GM12878 (cell line): ENCODE measurements at regions not wholly inside any gene's neighbourhood (a gene's known extent, or its start where the extent isn't known, plus 50 kb on each side); places are given as distances from the start of the nearest gene placed in this dataset.

ENCODE experiments used
- ATAC-seq: fragments of 200-7000 bp; cut with Tn5 transposase; 3 replicates; pipeline ENCODE4 v1.9.1; 2020; ENCODE audit warnings: mild to moderate bottlenecking, moderate library complexity
- BruUV-seq: library from RNA; stranded (reverse); fragments of 400-500 nt; replicated peaks from 2 replicates; lab custom pipeline; 2021; lab: Mats Ljungman, UMichigan
- CTCF ChIA-PET: fragments of 300-600 bp; sonication (Branson Sonifier 250); formaldehyde crosslinking; extraction: SDS; loops from one replicate; lab custom pipeline; 2021; ENCODE audit warnings: inconsistent platforms; lab: Yijun Ruan, JAX
- POLR2A ChIA-PET: fragments of 350-600 bp; formaldehyde crosslinking; extraction: SDS; loops from one replicate; lab custom pipeline; 2021; ENCODE audit warnings: inconsistent platforms; lab: Charles Lee
- RAD21 ChIA-PET: fragments of 300-600 bp; sonication (Branson Sonifier 250); formaldehyde crosslinking; loops from one replicate; lab custom pipeline; 2023; ENCODE audit warnings: antibody characterized with exemption; ENCODE audit not compliant: unreplicated experiment; lab: Charles Lee
- SMC1A ChIA-PET: fragments of 300-600 bp; sonication (Branson Sonifier 250); formaldehyde crosslinking; loops from one replicate; lab custom pipeline; 2023; ENCODE audit not compliant: unreplicated experiment, uncharacterized antibody; lab: Charles Lee
- DNase-seq: peaks from one replicate; pipeline ENCODE4 v3.0.0-alpha.2; 2011; ENCODE audit warnings: low read depth, low spot score
- FAIRE-seq: peaks from 3 replicates; lab custom pipeline; 2011; peaks lifted over from hg19 to GRCh38; lab: Jason Lieb, UNC
- H2AFZ ChIP-seq: 2 replicates; pipeline ENCODE4 v1.6.0; 2011; ENCODE audit warnings: low read depth, low read length, control low read depth; ENCODE audit not compliant: control insufficient read depth
- H3K27ac ChIP-seq: 2 replicates; pipeline ENCODE4 v1.5.1; 2011; ENCODE audit warnings: control low read depth; ENCODE audit not compliant: control insufficient read depth, insufficient read depth
- H3K27me3 ChIP-seq, 2 experiments: replicated peaks in 1 of 2; 2 replicates each; pipeline versions ENCODE4 v1.6.0 to v1.6.1; 2011; ENCODE audit warnings: low read length in 1 of 2; ENCODE audit not compliant: control insufficient read depth in 2 of 2, insufficient read depth in 2 of 2
- H3K36me3 ChIP-seq, 2 experiments: 2 replicates each; pipeline ENCODE4 v1.5.1; 2011; ENCODE audit warnings: low read length in 1 of 2; ENCODE audit not compliant: control insufficient read depth in 2 of 2, insufficient read depth in 2 of 2
- H3K4me1 ChIP-seq: 2 replicates; pipeline ENCODE4 v1.6.1; 2011; ENCODE audit warnings: mild to moderate bottlenecking, low read length, moderate library complexity, mixed read lengths; ENCODE audit not compliant: control insufficient read depth, insufficient read depth
- H3K4me2 ChIP-seq: 2 replicates; pipeline ENCODE4 v1.6.0; 2011; ENCODE audit warnings: control low read depth; ENCODE audit not compliant: control insufficient read depth, insufficient read depth
- H3K4me3 ChIP-seq: fragments of 200-600 bp; sonication (generic); 2 replicates; pipeline ENCODE4 v1.5.1; 2016
- H3K79me2 ChIP-seq: 2 replicates; pipeline ENCODE4 v1.6.0; 2011; ENCODE audit warnings: low read length; ENCODE audit not compliant: control insufficient read depth, insufficient read depth
- H3K9ac ChIP-seq: 2 replicates; pipeline ENCODE4 v1.8.0; 2011; ENCODE audit warnings: low read length, control low read depth, mixed read lengths; ENCODE audit not compliant: control insufficient read depth, insufficient read depth
- H3K9me3 ChIP-seq: replicated peaks from 3 replicates; pipeline ENCODE4 v1.5.1; 2011; ENCODE audit warnings: mild to moderate bottlenecking, low read length; ENCODE audit not compliant: control insufficient read depth, insufficient read depth
- H4K20me1 ChIP-seq: 2 replicates; pipeline ENCODE4 v1.6.0; 2011; ENCODE audit not compliant: control insufficient read depth, insufficient read depth
- ATF7 ChIP-seq: fragments of 450-650 bp; IDR thresholded peaks from 2 replicates; pipeline ENCODE4 v1.6.1; 2016; ENCODE audit warnings: low read depth, mild to moderate bottlenecking
- BCL3 ChIP-seq: IDR thresholded peaks from 2 replicates; pipeline ENCODE4 v1.6.1; 2011; ENCODE audit warnings: borderline replicate concordance, low read depth, mild to moderate bottlenecking, moderate library complexity, low read length; ENCODE audit not compliant: insufficient read depth, poor library complexity, severe bottlenecking
- BCLAF1 ChIP-seq: fragments of 450-650 bp; IDR thresholded peaks from 2 replicates; pipeline ENCODE4 v1.6.1; 2017; ENCODE audit warnings: antibody characterized with exemption, mild to moderate bottlenecking, moderate library complexity
- HCFC1 ChIP-seq: fragments of 150-350 bp; IDR thresholded peaks from 2 replicates; pipeline ENCODE4 v1.6.1; 2014; ENCODE audit warnings: low read length
- MYC ChIP-seq: IDR thresholded peaks from 2 replicates; pipeline ENCODE4 v1.6.1; 2011; ENCODE audit warnings: mild to moderate bottlenecking, low read length, moderate library complexity, inconsistent platforms; ENCODE audit not compliant: insufficient read depth, insufficient replicate concordance, insufficient read length, severe bottlenecking
- NBN ChIP-seq: fragments of 450-650 bp; IDR thresholded peaks from 2 replicates; pipeline ENCODE4 v1.6.1; 2016
- NFIC ChIP-seq: IDR thresholded peaks from 2 replicates; pipeline ENCODE4 v1.6.1; 2012; ENCODE audit warnings: low read depth, mild to moderate bottlenecking, inconsistent platforms, low read length, moderate library complexity
- NKRF ChIP-seq: fragments of 450-650 bp; conservative IDR thresholded peaks from 2 replicates; pipeline ENCODE4 v1.6.1; 2017; ENCODE audit warnings: mild to moderate bottlenecking, moderate library complexity
- RUNX3 ChIP-seq: IDR thresholded peaks from 2 replicates; pipeline ENCODE4 v1.6.1; 2012; ENCODE audit warnings: low read length, inconsistent platforms
- SMAD5 ChIP-seq: IDR thresholded peaks from 2 replicates; pipeline ENCODE4 v1.6.1; 2016; ENCODE audit warnings: antibody characterized with exemption, low read depth
- SMARCA5 ChIP-seq: fragments of 450-650 bp; IDR thresholded peaks from 2 replicates; pipeline ENCODE4 v1.6.1; 2017; ENCODE audit warnings: mild to moderate bottlenecking
- SREBF1 ChIP-seq: IDR thresholded peaks from 2 replicates; pipeline ENCODE4 v1.6.1; 2012; ENCODE audit warnings: mild to moderate bottlenecking, low read length
- STAT1 ChIP-seq: fragments of 450-650 bp; conservative IDR thresholded peaks from 2 replicates; pipeline ENCODE4 v1.6.1; 2014; ENCODE audit warnings: antibody characterized with exemption, mild to moderate bottlenecking
- YBX1 ChIP-seq: fragments of 450-650 bp; IDR thresholded peaks from 2 replicates; pipeline ENCODE4 v1.6.1; 2016; ENCODE audit warnings: antibody characterized with exemption
- ZBTB33 ChIP-seq: fragments of 450-650 bp; IDR thresholded peaks from 2 replicates; pipeline ENCODE4 v1.6.1; 2017; ENCODE audit warnings: mild to moderate bottlenecking
- ZNF622 ChIP-seq: fragments of 450-650 bp; IDR thresholded peaks from 2 replicates; pipeline ENCODE4 v1.6.1; 2017; ENCODE audit warnings: mild to moderate bottlenecking, inconsistent platforms
- WGBS: methylation state at CpG from one replicate; pipeline ENCODE4 v1.1.6; 2016; ENCODE audit warnings: low lambda C conversion rate; ENCODE audit not compliant: insufficient replicate concordance, insufficient coverage; ENCODE audit errors: missing lambda C conversion rate; 5-methylcytosine and 5-hydroxymethylcytosine counted together
- in situ Hi-C: fragments of 300-500 bp; cut with MboI; formaldehyde crosslinking; loops from 9 replicates; pipeline ENCODE4 v1.14.3; 2018; ENCODE audit warnings: mixed read lengths
- intact Hi-C: fragments of 100-400 bp; cut with micrococcal nuclease; formaldehyde crosslinking; loops from one replicate; pipeline ENCODE4 v1.14.2; 2022; ENCODE audit not compliant: unreplicated experiment

GRCh38 chr4:153039542-153040185 is 103.5 kb downstream of the FHDC1 start (continued):
- TF ChIP-seq ZNF622, result no peak
- no peak for TF ChIP-seq RUNX3

DNA sequence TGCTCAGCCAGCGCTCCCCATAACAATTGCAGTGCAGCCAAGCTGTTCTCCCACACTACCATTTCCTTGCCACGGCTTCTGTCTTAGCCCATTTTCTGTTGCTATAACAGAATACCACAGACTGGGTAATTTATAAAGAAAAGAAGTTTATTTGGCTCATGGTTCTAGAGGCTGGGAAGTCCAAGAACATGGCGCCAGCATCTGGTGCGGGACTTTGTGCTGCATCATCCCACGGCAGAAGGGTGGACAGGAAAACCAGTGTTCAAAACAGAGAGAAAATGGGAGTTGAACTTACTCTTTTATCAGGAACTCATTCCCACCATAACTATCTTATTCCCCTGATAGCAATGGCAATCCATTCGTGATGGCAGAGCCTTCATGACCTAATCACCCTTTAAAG is 104.6 kb downstream of the FHDC1 start:
- H3K4me1 ChIP-seq, result 0 out of 2 replicates have a peak, but pooled peaks cover 3% of the 10 kb centered on the region
- RAD21 ChIA-PET, result no interaction called here
- H3K9ac ChIP-seq, result no peak overlapping the region
- POLR2A ChIA-PET, result no interaction called here
- CTCF ChIA-PET, result no interaction called here
- WGBS, result 38% methylated on average over 6 of the region's 6 CpGs
- no peak for DNase-seq
- in situ Hi-C loops (no loop called here), intact Hi-C loops (no loop called here)
- no peak overlapping the region for H2AFZ ChIP-seq
- no peaks in the 10 kb centered on the region for H3K79me2 ChIP-seq
- peaks cover 0 to 4% of the 10 kb centered on the region in 2 experiments; a peak in 2 of 4 replicates for H3K27me3 ChIP-seq
- no peak overlapping the region for H3K27ac ChIP-seq
- FAIRE-seq, result no peak
- no peak overlapping the region for H3K4me2 ChIP-seq
- no TSS peak for BruUV-seq
- no peak for ATAC-seq
- SMC1A ChIA-PET, result no interaction called here
- peaks cover 2% of the 10 kb centered on the region; the same call in 1 of the 3 replicates for H3K9me3 ChIP-seq
- no peaks in the 10 kb centered on the region for H4K20me1 ChIP-seq
- H3K36me3 ChIP-seq, result no peaks in the 10 kb centered on the region
- H3K4me3 ChIP-seq, result no peak overlapping the region
- TF ChIP-seq SMAD5, result no peak
- no peak for TF ChIP-seq SREBF1
- TF ChIP-seq BCL3, result no peak
- TF ChIP-seq NFIC, result no peak
- no peak for TF ChIP-seq MYC
- no peak for TF ChIP-seq SMARCA5
- no peak for TF ChIP-seq STAT1
- no peak for TF ChIP-seq ATF7
- no peak for TF ChIP-seq ZNF622
- TF ChIP-seq ZBTB33, result no peak
- TF ChIP-seq HCFC1, result no peak
- TF ChIP-seq NKRF, result no peak
- TF ChIP-seq BCLAF1, result no peak
- no peak for TF ChIP-seq NBN
- no peak for TF ChIP-seq YBX1
